NCI-H2107 (cell line): ENCODE measurements at regions not wholly inside any gene's neighbourhood (a gene's known extent, or its start where the extent isn't known, plus 50 kb on each side); places are given as distances from the start of the nearest gene placed in this dataset.
"Not testable (repeated sequence)": the region's sequence is repeated elsewhere in the genome, so short reads cannot be mapped to it uniquely, and the experiment has no call there.

Experiments used
- DNase-seq: peaks from one replicate; lab custom pipeline; 2025; lab: John Stamatoyannopoulos, UW

GRCh38 chr13:34361560-34361959, 543.6 kb downstream of the RFC3 start:
- DNase-seq, result no peak

- DNase-seq, result no peak
These were observed 545.3 kb downstream of the RFC3 start for GRCh38 chr13:34363266-34363665.

GRCh38 chr13:34364633-34365032, 546.7 kb downstream of the RFC3 start:
- no peak for DNase-seq

GRCh38 chr13:34369931-34370330, 552.0 kb downstream of the RFC3 start:
- no peak for DNase-seq

GRCh38 chr13:34371108-34371507, 553.2 kb downstream of the RFC3 start:
- DNase-seq, result no peak

- DNase-seq, result no peak
These were observed 553.9 kb downstream of the RFC3 start for GRCh38 chr13:34371645-34372395.

- no peak for DNase-seq
These were observed 554.6 kb downstream of the RFC3 start for GRCh38 chr13:34372581-34372980.

GRCh38 chr13:34376483-34376882, 558.5 kb downstream of the RFC3 start:
- DNase-seq, result no peak

- DNase-seq, result no peak
These were observed 560.8 kb upstream of the NBEA start for GRCh38 chr13:34381228-34381627.

GRCh38 chr13:34383728-34384127, 558.3 kb upstream of the NBEA start:
- no peak for DNase-seq

- DNase-seq, result not testable (repeated sequence)
These were observed 555.8 kb upstream of the NBEA start for GRCh38 chr13:34386229-34386628.

GRCh38 chr13:34391076-34391475, 551.0 kb upstream of the NBEA start:
- no peak for DNase-seq

- DNase-seq, result no peak
These were observed 540.4 kb upstream of the NBEA start for GRCh38 chr13:34401696-34402095.

GRCh38 chr13:34405410-34406181, 536.5 kb upstream of the NBEA start:
- DNase-seq, result no peak

- DNase-seq, result no peak
These were observed 533.4 kb upstream of the NBEA start for GRCh38 chr13:34408640-34409039.

- DNase-seq, result no peak
These were observed 532.4 kb upstream of the NBEA start for GRCh38 chr13:34409496-34410182.

GRCh38 chr13:34410678-34411077, 531.4 kb upstream of the NBEA start:
- DNase-seq, result no peak

- no peak for DNase-seq
These were observed 530.9 kb upstream of the NBEA start for GRCh38 chr13:34411177-34411576.

GRCh38 chr13:34411894-34412293, 530.2 kb upstream of the NBEA start:
- DNase-seq, result no peak

GRCh38 chr13:34412295-34412694, 529.8 kb upstream of the NBEA start:
- no peak for DNase-seq

GRCh38 chr13:34412817-34413375, 529.2 kb upstream of the NBEA start:
- DNase-seq, result no peak

- no peak for DNase-seq
These were observed 528.4 kb upstream of the NBEA start for GRCh38 chr13:34413538-34414210.
